ENCODE measurements at regions not wholly inside any gene's neighbourhood (a gene's known extent, or its start where the extent isn't known, plus 50 kb on each side); places are given as distances from the start of the nearest gene placed in this dataset.

GRCh38 chr18:51921862-51922261 lies 418.1 kb upstream of the DCC start:
- no peak for DNase-seq (ENCODE audit: low read depth)

GRCh38 chr18:51933903-51934302 lies 406.1 kb upstream of the DCC start:
- no peak for DNase-seq (ENCODE audit: low read depth)

- no peak for DNase-seq (ENCODE audit: low read depth)
Observed at GRCh38 chr18:51936115-51936514, 403.9 kb upstream of the DCC start.

- no peak for DNase-seq (ENCODE audit: low read depth)
Observed at GRCh38 chr18:51941999-51942398, 398.0 kb upstream of the DCC start.

GRCh38 chr18:51943281-51943680 lies 396.7 kb upstream of the DCC start:
- no peak for DNase-seq (ENCODE audit: low read depth)

- DNase-seq (ENCODE audit: low read depth), result no peak
Observed at GRCh38 chr18:51946946-51947345, 393.1 kb upstream of the DCC start.

- DNase-seq (ENCODE audit: low read depth), result no peak
Observed at GRCh38 chr18:51952844-51953243, 387.2 kb upstream of the DCC start.

- no peak for DNase-seq (ENCODE audit: low read depth)
Observed at GRCh38 chr18:51953521-51953920, 386.5 kb upstream of the DCC start.

- DNase-seq (ENCODE audit: low read depth), result no peak
Observed at GRCh38 chr18:51955136-51955535, 384.9 kb upstream of the DCC start.

- no peak for DNase-seq (ENCODE audit: low read depth)
Observed at GRCh38 chr18:51957001-51957400, 383.0 kb upstream of the DCC start.

GRCh38 chr18:51980101-51980500 lies 359.9 kb upstream of the DCC start:
- no peak for DNase-seq (ENCODE audit: low read depth)

- no peak for DNase-seq (ENCODE audit: low read depth)
Observed at GRCh38 chr18:51988277-51988676, 351.7 kb upstream of the DCC start.

- no peak for DNase-seq (ENCODE audit: low read depth)
Observed at GRCh38 chr18:51997129-51997528, 342.9 kb upstream of the DCC start.

- no peak for DNase-seq (ENCODE audit: low read depth)
Observed at GRCh38 chr18:51998066-51998465, 341.9 kb upstream of the DCC start.

GRCh38 chr18:51998711-51999110 lies 341.3 kb upstream of the DCC start:
- DNase-seq (ENCODE audit: low read depth), result no peak

GRCh38 chr18:51999351-51999750 lies 340.6 kb upstream of the DCC start:
- DNase-seq (ENCODE audit: low read depth), result no peak

- DNase-seq (ENCODE audit: low read depth), result no peak
Observed at GRCh38 chr18:52000435-52000834, 339.6 kb upstream of the DCC start.

- no peak for DNase-seq (ENCODE audit: low read depth)
Observed at GRCh38 chr18:52001106-52001505, 338.9 kb upstream of the DCC start.

GRCh38 chr18:52002600-52002999 lies 337.4 kb upstream of the DCC start:
- DNase-seq (ENCODE audit: low read depth), result no peak

- no peak for DNase-seq (ENCODE audit: low read depth)
Observed at GRCh38 chr18:52007105-52007504, 332.9 kb upstream of the DCC start.

- no peak for DNase-seq (ENCODE audit: low read depth)
Observed at GRCh38 chr18:52008330-52008729, 331.7 kb upstream of the DCC start.

- DNase-seq (ENCODE audit: low read depth), result no peak
Observed at GRCh38 chr18:52008736-52009135, 331.3 kb upstream of the DCC start.

- DNase-seq (ENCODE audit: low read depth), result no peak
Observed at GRCh38 chr18:52009958-52010357, 330.0 kb upstream of the DCC start.

GRCh38 chr18:52045946-52046675 lies 293.9 kb upstream of the DCC start:
- DNase-seq (ENCODE audit: low read depth), result no peak

Data from forelimb muscle (tissue), 1 donor.